H9 (cell line): ENCODE measurements at regions not wholly inside any gene's neighbourhood (a gene's known extent, or its start where the extent isn't known, plus 50 kb on each side); places are given as distances from the start of the nearest gene placed in this dataset.

Experiments
- DNase-seq: peaks from one replicate; pipeline ENCODE4 v3.0.0-alpha.2; 2017
- H2AFZ ChIP-seq: one replicate; pipeline ENCODE4 v1.6.1; 2013; ENCODE audit warnings: mild to moderate bottlenecking, low read length, control low read depth, moderate library complexity
- H2AK5ac ChIP-seq: 2 replicates; pipeline ENCODE4 v1.6.1; 2013; ENCODE audit warnings: low read length, control low read depth, mixed read lengths; ENCODE audit not compliant: insufficient read length
- H2BK120ac ChIP-seq: one replicate; pipeline ENCODE4 v1.6.1; 2013; ENCODE audit warnings: low read depth, mild to moderate bottlenecking, low read length, control low read depth, inconsistent platforms; ENCODE audit not compliant: poor library complexity, severe bottlenecking
- H2BK12ac ChIP-seq: 2 replicates; pipeline ENCODE4 v1.6.1; 2013; ENCODE audit warnings: low read length, control low read depth, mixed read lengths, low read depth; ENCODE audit not compliant: insufficient read length
- H2BK15ac ChIP-seq: 2 replicates; pipeline ENCODE4 v1.6.1; 2013; ENCODE audit warnings: low read depth, low read length, control low read depth
- H2BK20ac ChIP-seq: one replicate; pipeline ENCODE4 v1.6.1; 2013; ENCODE audit warnings: low read depth, mild to moderate bottlenecking, low read length, control low read depth, inconsistent platforms; ENCODE audit not compliant: poor library complexity, severe bottlenecking
- H2BK5ac ChIP-seq: 2 replicates; pipeline ENCODE4 v1.6.1; 2013; ENCODE audit warnings: low read length, control low read depth, mixed read lengths; ENCODE audit not compliant: insufficient read length
- H3K14ac ChIP-seq: 2 replicates; pipeline ENCODE4 v1.6.1; 2013; ENCODE audit warnings: low read length, control low read depth; ENCODE audit not compliant: insufficient read depth
- H3K18ac ChIP-seq: 2 replicates; pipeline ENCODE4 v1.6.1; 2013; ENCODE audit warnings: low read depth, mild to moderate bottlenecking, mixed read lengths, low read length, control low read depth; ENCODE audit not compliant: insufficient read length
- H3K23ac ChIP-seq: 2 replicates; pipeline ENCODE4 v1.6.1; 2013; ENCODE audit warnings: low read length, control low read depth, mixed read lengths, low read depth; ENCODE audit not compliant: insufficient read length
- H3K23me2 ChIP-seq: 2 replicates; pipeline ENCODE4 v1.6.1; 2013; ENCODE audit warnings: low read depth, mild to moderate bottlenecking, mixed read lengths, low read length, control low read depth; ENCODE audit not compliant: insufficient read length, poor library complexity, severe bottlenecking
- H3K27ac ChIP-seq: 2 replicates; pipeline ENCODE4 v1.5.1; 2013; ENCODE audit warnings: low read length, control low read depth, mixed read lengths, low read depth; ENCODE audit not compliant: insufficient read length
- H3K27me3 ChIP-seq: 2 replicates; pipeline ENCODE4 v1.6.1; 2013; ENCODE audit warnings: low read length, control low read depth, inconsistent platforms; ENCODE audit not compliant: insufficient read depth
- H3K4ac ChIP-seq: 2 replicates; pipeline ENCODE4 v1.6.1; 2013; ENCODE audit warnings: low read depth, mild to moderate bottlenecking, control low read depth, inconsistent platforms, low read length, moderate library complexity
- H3K4me1 ChIP-seq: 2 replicates; pipeline ENCODE4 v1.6.1; 2013; ENCODE audit warnings: low read length, control low read depth, inconsistent platforms; ENCODE audit not compliant: insufficient read depth
- H3K4me2 ChIP-seq: 2 replicates; pipeline ENCODE4 v1.6.1; 2013; ENCODE audit warnings: low read length, control low read depth, mixed read lengths; ENCODE audit not compliant: insufficient read length, insufficient read depth
- H3K56ac ChIP-seq: 2 replicates; pipeline ENCODE4 v1.6.1; 2013; ENCODE audit warnings: low read depth, mild to moderate bottlenecking, mixed read lengths, low read length, control low read depth; ENCODE audit not compliant: insufficient read length
- H3K79me1 ChIP-seq: 2 replicates; pipeline ENCODE4 v1.6.1; 2013; ENCODE audit warnings: low read depth, mild to moderate bottlenecking, moderate library complexity, low read length, control low read depth, inconsistent platforms; ENCODE audit not compliant: insufficient read depth, poor library complexity, severe bottlenecking
- H3K79me2 ChIP-seq: 2 replicates; pipeline ENCODE4 v1.6.1; 2013; ENCODE audit warnings: low read length, control low read depth, inconsistent platforms; ENCODE audit not compliant: insufficient read depth
- H3K9ac ChIP-seq: 2 replicates; pipeline ENCODE4 v1.6.1; 2013; ENCODE audit warnings: low read length, control low read depth, mixed read lengths; ENCODE audit not compliant: insufficient read length; ENCODE audit errors: extremely low read depth
- H3K9me3 ChIP-seq: one replicate; pipeline ENCODE4 v1.6.1; 2013; ENCODE audit warnings: low read depth, low read length, inconsistent platforms; ENCODE audit not compliant: control insufficient read depth
- H3T11ph ChIP-seq: one replicate; pipeline ENCODE4 v1.6.1; 2013; ENCODE audit warnings: mild to moderate bottlenecking, low read length, control low read depth, inconsistent platforms
- H4K20me1 ChIP-seq: one replicate; pipeline ENCODE4 v1.6.1; 2013; ENCODE audit not compliant: control insufficient read depth, insufficient read length, insufficient read depth
- H4K5ac ChIP-seq: 2 replicates; pipeline ENCODE4 v1.6.1; 2013; ENCODE audit warnings: low read depth, mild to moderate bottlenecking, mixed read lengths, low read length, control low read depth; ENCODE audit not compliant: insufficient read length
- H4K8ac ChIP-seq: replicated peaks from 2 replicates; pipeline ENCODE4 v1.6.1; 2013; ENCODE audit warnings: low read length, control low read depth, mixed read lengths, low read depth; ENCODE audit not compliant: insufficient read length
- H4K91ac ChIP-seq: 2 replicates; pipeline ENCODE4 v1.6.1; 2013; ENCODE audit warnings: low read depth, mild to moderate bottlenecking, moderate library complexity, mixed read lengths, low read length, control low read depth; ENCODE audit not compliant: insufficient read length
- H3K27ac Mint-ChIP-seq, 3 experiments: 2 replicates in 2 of 3; 3 replicates in 1 of 3; pipeline ENCODE4 v1.8.0; 2020 to 2021; ENCODE audit warnings: mixed read lengths in 3 of 3, mild to moderate bottlenecking in 1 of 3, moderate library complexity in 1 of 3
- H3K27me3 Mint-ChIP-seq: 2 replicates; pipeline ENCODE4 v1.8.0; 2021; ENCODE audit warnings: low read depth, mild to moderate bottlenecking, moderate library complexity, mixed read lengths
- H3K36me3 Mint-ChIP-seq, 3 experiments: 2 replicates in 2 of 3; 3 replicates in 1 of 3; pipeline ENCODE4 v1.8.0; 2020 to 2021; ENCODE audit warnings: low read depth in 3 of 3, mixed read lengths in 3 of 3; ENCODE audit not compliant: insufficient read depth in 1 of 3
- H3K4me1 Mint-ChIP-seq, 2 experiments: 2 replicates each; pipeline ENCODE4 v1.8.0; 2020; ENCODE audit warnings: mixed read lengths in 2 of 2
- H3K4me3 Mint-ChIP-seq, 2 experiments: 2 replicates in 1 of 2; 3 replicates in 1 of 2; pipeline ENCODE4 v1.8.0; 2020 to 2021; ENCODE audit warnings: mild to moderate bottlenecking in 2 of 2, mixed read lengths in 2 of 2, moderate library complexity in 1 of 2
- H3K9me3 Mint-ChIP-seq, 2 experiments: 2 replicates in 1 of 2; 3 replicates in 1 of 2; pipeline ENCODE4 v1.8.0; 2020; ENCODE audit warnings: mild to moderate bottlenecking in 2 of 2, mixed read lengths in 2 of 2, moderate library complexity in 1 of 2
- CTCF ChIP-seq: fragments of 200-600 bp; sonication (generic); conservative IDR thresholded peaks from 3 replicates; pipeline ENCODE4 v1.8.0; 2021; ENCODE audit warnings: antibody characterized with exemption, mild to moderate bottlenecking
- WGBS: extraction: QIAGEN DNeasy Blood & Tissue Kit; methylation state at CpG from one replicate; pipeline ENCODE4 v1.1.7; 2013; ENCODE audit warnings: missing lambda C conversion rate, low lambda C conversion rate, mixed read lengths; ENCODE audit not compliant: insufficient read length; ENCODE audit errors: extremely low coverage; 5-methylcytosine and 5-hydroxymethylcytosine counted together

- Histone ChIP-seq H3K4me2 (no peak overlapping the region), H2BK15ac (no peak overlapping the region), H3K27me3 (no peaks in the 10 kb centered on the region), H4K91ac (no peak overlapping the region), H3K18ac (no peak overlapping the region), H4K8ac (no peak overlapping the region), H2BK120ac (no peak overlapping the region), H3K23ac (no peak overlapping the region), H3K56ac (no peak overlapping the region), H3K27ac (no peak overlapping the region), H2AK5ac (no peak overlapping the region), H3K4ac (no peak overlapping the region), H4K5ac (no peak overlapping the region), H3K14ac (no peak overlapping the region), H3K9ac (no peak overlapping the region), H3K23me2 (no peaks in the 10 kb centered on the region), H3K9me3 (no peaks in the 10 kb centered on the region), H2BK12ac (no peak overlapping the region), H2BK20ac (no peak overlapping the region), H3T11ph (no peak overlapping the region), H4K20me1 (no peaks in the 10 kb centered on the region), H2BK5ac (no peak overlapping the region), H3K79me1 (no peaks in the 10 kb centered on the region), H2AFZ (no peak overlapping the region), H3K4me1 (peaks cover 10% of the 10 kb centered on the region; the same call in 1 of the 2 replicates), H3K79me2 (no peaks in the 10 kb centered on the region)
- TF ChIP-seq CTCF = no peak
- Mint-ChIP-seq H3K4me1 (peaks cover 17 to 24% of the 10 kb centered on the region in 2 experiments), H3K27me3 (no peaks in the 10 kb centered on the region), H3K36me3 (no peaks in the 10 kb centered on the region; a peak in 1 of 7 replicates), H3K9me3 (peaks cover 0 to 2% of the 10 kb centered on the region in 2 experiments; a peak in 1 of 5 replicates), H3K4me3 (no peak overlapping the region), H3K27ac (no peak overlapping the region)
- WGBS = no CpG with 5 or more reads among the region's 1 CpG
- no peak for DNase-seq
Measured at GRCh38 chr4:28475381-28475780, 1614.7 kb downstream of the STIM2 start.
